Left lung (tissue), 4 donors: ENCODE measurements at regions not wholly inside any gene's neighbourhood (a gene's known extent, or its start where the extent isn't known, plus 50 kb on each side); places are given as distances from the start of the nearest gene placed in this dataset.
A peak's percentile ranks its signal among the peaks of the same experiment; 100 is the strongest.
"Not testable (repeated sequence)": the region's sequence is repeated elsewhere in the genome, so short reads cannot be mapped to it uniquely, and the experiment has no call there.

Experiments
- ATAC-seq: fragments of 200-7000 bp; cut with Tn5 transposase; one replicate; pipeline ENCODE4 v1.9.1; 2020; ENCODE audit warnings: moderate library complexity
- DNase-seq, 4 donors: peaks; one replicate each; pipeline ENCODE4 v3.0.0-alpha.2; 2013 to 2020
- H3K27ac ChIP-seq, 2 donors: fragments of 200-600 bp; sonication (generic) in 1 of 2; one replicate each; pipeline versions ENCODE4 v1.5.0 to v1.8.0; 2020 to 2021
- H3K27me3 ChIP-seq, 2 donors: fragments of 200-600 bp; sonication (generic) in 1 of 2; one replicate each; pipeline versions ENCODE4 v1.5.0 to v1.8.0; 2020 to 2021
- H3K36me3 ChIP-seq, 2 donors: fragments of 200-600 bp; sonication (generic) in 1 of 2; one replicate each; pipeline versions ENCODE4 v1.5.0 to v1.8.0; 2020 to 2021
- H3K4me1 ChIP-seq, 2 donors: fragments of 200-600 bp; one replicate each; pipeline ENCODE4 v1.8.0; 2021
- H3K4me3 ChIP-seq, 2 donors: fragments of 200-600 bp; sonication (generic) in 1 of 2; one replicate each; pipeline versions ENCODE4 v1.5.0 to v1.8.0; 2020 to 2021; ENCODE audit warnings: mild to moderate bottlenecking in 1 of 2
- H3K9me3 ChIP-seq, 2 donors: fragments of 200-600 bp; sonication (generic) in 1 of 2; one replicate each; pipeline versions ENCODE4 v1.5.0 to v1.8.0; 2020 to 2021
- intact Hi-C, 2 donors: fragments of 100-400 bp; cut with DNase I; formaldehyde crosslinking; loops; one replicate each; pipeline versions ENCODE4 v1.11.2 to v1.14.2; 2022
- TF ChIP-seq, protein P1 (sequence below), 2 donors: fragments of 200-600 bp; sonication (generic) in 1 of 2; IDR thresholded peaks; one replicate each; pipeline versions ENCODE4 v1.5.0 to v1.8.0; 2021; ENCODE audit warnings: antibody characterized with exemption in 2 of 2
- donor health status: DM: no; HTN: yes; CAD: no.
- donor health status: DM: no; HTN: no; CAD: no.

DNA sequence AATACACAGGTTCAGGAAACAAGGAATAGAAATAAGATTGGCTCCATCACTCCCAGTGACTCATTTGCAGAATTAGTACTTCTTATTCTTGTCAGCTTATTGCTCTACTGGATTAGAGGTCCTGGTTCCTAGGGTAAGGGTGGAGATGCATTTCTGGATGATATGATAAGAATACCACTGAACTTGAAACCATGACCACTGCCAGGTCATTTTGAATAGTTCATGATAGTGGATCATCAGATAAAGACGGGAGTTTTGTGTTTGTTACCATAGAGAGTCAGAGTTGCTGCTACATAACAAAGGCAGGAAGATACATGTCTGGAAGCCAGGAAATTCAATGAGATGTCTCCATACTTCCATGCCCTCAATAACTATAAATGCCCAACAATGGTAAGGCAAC, 109.2 kb upstream of the FAT1 start:
- Histone ChIP-seq H3K27me3 (no peaks in the 10 kb centered on the region), H3K4me1 (no peaks in the 10 kb centered on the region), H3K36me3 (no peaks in the 10 kb centered on the region), H3K9me3 (no peaks in the 10 kb centered on the region), H3K27ac (no peak overlapping the region), H3K4me3 (no peak overlapping the region)
- TF ChIP-seq, protein P1, sequence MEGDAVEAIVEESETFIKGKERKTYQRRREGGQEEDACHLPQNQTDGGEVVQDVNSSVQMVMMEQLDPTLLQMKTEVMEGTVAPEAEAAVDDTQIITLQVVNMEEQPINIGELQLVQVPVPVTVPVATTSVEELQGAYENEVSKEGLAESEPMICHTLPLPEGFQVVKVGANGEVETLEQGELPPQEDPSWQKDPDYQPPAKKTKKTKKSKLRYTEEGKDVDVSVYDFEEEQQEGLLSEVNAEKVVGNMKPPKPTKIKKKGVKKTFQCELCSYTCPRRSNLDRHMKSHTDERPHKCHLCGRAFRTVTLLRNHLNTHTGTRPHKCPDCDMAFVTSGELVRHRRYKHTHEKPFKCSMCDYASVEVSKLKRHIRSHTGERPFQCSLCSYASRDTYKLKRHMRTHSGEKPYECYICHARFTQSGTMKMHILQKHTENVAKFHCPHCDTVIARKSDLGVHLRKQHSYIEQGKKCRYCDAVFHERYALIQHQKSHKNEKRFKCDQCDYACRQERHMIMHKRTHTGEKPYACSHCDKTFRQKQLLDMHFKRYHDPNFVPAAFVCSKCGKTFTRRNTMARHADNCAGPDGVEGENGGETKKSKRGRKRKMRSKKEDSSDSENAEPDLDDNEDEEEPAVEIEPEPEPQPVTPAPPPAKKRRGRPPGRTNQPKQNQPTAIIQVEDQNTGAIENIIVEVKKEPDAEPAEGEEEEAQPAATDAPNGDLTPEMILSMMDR (IDR thresholded peaks at IDR 0.05): no peak
- intact Hi-C loops: no loop called here
- no peak for DNase-seq
- ATAC-seq: no peak

DNA sequence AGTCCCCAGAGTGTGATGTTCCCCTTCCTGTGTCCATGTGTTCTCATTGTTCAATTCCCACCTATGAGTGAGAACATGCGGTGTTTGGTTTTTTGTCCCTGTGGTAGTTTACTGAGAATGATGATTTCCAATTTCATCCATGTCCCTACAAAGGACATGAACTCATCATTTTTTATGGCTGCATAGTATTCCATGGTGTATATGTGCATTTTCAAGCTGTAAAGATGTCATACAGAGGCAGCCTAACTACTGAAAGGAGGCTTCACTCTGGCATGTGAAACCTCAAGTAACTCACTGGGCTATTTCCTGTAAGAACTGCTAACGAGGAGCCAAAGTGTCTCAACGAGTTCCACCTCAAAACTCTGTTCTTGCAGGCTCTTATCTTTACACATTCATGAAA, 113.8 kb upstream of the FAT1 start:
- H3K9me3 ChIP-seq, H3K36me3 ChIP-seq, H3K4me3 ChIP-seq, DNase-seq, H3K27ac ChIP-seq, H3K27me3 ChIP-seq, ATAC-seq, intact Hi-C loops, H3K4me1 ChIP-seq: not testable (repeated sequence)

DNA sequence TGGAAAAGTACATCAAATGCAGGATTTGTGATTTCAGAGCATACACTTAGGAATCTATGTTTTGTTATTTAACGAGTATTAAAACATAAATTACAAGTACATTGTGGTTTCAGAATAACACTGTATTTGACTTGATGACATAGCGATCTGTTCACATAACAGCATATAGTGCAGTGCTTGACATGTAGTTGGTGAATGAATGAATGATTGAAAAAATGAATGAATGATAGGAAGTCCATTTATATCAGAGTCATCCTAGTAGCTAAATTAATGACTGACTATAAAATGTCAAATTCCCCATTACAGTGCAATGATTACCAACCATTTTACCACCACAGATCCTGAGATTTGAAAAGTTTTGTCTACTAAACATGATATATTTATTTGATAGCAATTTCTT, 114.6 kb upstream of the FAT1 start:
- Histone ChIP-seq H3K36me3 (no peaks in the 10 kb centered on the region), H3K4me3 (no peak overlapping the region), H3K27ac (no peak overlapping the region), H3K9me3 (no peaks in the 10 kb centered on the region), H3K27me3 (no peaks in the 10 kb centered on the region), H3K4me1 (no peaks in the 10 kb centered on the region)
- ATAC-seq (no peak), DNase-seq (no peak)
- TF ChIP-seq, protein P1 (IDR thresholded peaks at IDR 0.05): no peak
- intact Hi-C loops: no loop called here

DNA sequence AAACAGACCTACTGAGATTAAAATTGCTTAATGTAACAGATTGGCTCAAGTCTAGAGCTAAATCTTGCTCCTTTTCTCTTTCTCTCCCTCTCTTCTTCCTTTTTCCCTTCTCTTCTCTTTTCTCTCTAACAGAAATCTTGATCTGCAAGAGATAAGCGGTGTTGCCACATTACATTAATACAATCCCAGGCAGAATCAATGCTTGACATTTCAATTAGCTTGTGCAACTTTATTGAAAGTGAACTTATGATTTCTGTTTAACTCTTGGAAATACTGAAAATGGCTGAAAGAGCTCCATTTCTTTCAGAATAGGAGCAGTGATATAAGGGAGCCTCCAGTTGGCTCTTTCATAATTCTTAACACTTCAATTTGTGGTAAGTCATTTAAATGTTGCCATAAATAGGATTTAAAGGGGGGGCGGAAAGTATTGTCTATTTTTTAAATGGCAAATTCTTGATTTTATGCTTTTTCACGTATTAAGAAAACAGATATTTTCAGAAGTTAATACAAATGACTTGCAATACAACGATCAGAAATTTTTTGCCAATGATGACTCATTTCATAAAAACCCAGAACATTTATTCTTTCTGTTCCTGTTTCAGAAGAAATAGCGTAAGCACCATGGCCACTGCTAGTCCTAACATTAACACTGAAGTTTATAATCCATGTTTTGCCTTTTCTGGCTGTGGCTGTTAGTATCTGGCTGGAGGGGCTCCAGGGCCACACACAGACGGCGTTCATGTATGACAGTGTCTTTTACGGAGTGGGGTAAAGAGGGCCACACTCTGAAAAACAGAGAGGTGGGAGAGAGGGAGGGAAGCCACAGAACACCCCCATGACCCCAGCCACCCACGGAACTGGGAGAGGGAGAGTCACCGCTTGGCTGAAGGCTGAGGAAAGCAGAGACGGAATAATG, 115.7 kb upstream of the FAT1 start:
- ATAC-seq (peak; percentile 64), DNase-seq (peak in 2 of 4 donors; percentile 32 to 42)
- TF ChIP-seq, protein P1 (IDR thresholded peaks at IDR 0.05): no peak
- peak overlapping the region; percentile 29 to 69 for H3K27ac ChIP-seq
- no peaks in the 10 kb centered on the region for H3K27me3 ChIP-seq
- no peaks in the 10 kb centered on the region for H3K4me1 ChIP-seq
- no peak overlapping the region for H3K4me3 ChIP-seq
- no peaks in the 10 kb centered on the region for H3K9me3 ChIP-seq
- intact Hi-C loops: no loop called here
- no peaks in the 10 kb centered on the region for H3K36me3 ChIP-seq

DNA sequence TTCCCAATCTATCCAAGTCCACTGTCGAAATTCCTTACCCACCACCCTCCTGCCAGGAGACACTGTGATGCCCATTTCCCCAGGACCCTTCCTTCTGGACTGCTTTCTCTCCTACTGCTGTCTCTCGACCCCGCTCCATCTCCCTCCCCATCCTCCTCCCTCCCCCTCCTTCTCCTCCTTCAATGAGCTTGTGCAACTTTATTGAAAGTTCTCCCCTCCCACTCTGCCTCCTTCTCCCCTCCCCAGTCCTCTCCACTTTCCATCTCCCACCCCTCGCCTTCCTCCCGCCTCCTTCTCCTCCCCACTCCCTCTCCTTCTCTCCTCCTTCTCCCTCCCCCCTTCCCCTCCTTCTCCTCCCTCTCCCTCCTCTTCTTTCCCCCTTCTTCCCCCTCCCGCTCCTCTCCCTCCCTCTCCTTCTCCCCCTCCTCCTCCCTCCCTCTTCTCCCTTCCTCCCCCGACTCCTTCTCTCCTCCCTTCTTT, 116.6 kb upstream of the FAT1 start:
- intact Hi-C loops: no loop called here
- Histone ChIP-seq H3K27me3 (no peaks in the 10 kb centered on the region), H3K27ac (peak overlapping the region; percentile 29 to 69), H3K36me3 (no peaks in the 10 kb centered on the region), H3K4me3 (no peak overlapping the region), H3K4me1 (peaks cover 0 to 5% of the 10 kb centered on the region in 2 donors), H3K9me3 (no peaks in the 10 kb centered on the region)
- ATAC-seq (peak; percentile 60), DNase-seq (peak in 1 of 4 donors; percentile 36)
- TF ChIP-seq, protein P1 (IDR thresholded peaks at IDR 0.05): no peak
